Activated CD4-positive, alpha-beta T cell treated with anti-CD3 and anti-CD28 coated beads, Interleukin-2, amount 10 ng/mL, durations not matched to agents 7 days and 5 days (primary cell): ENCODE measurements at regions not wholly inside any gene's neighbourhood (a gene's known extent, or its start where the extent isn't known, plus 50 kb on each side); places are given as distances from the start of the nearest gene placed in this dataset.
"Not testable (repeated sequence)": the region's sequence is repeated elsewhere in the genome, so short reads cannot be mapped to it uniquely, and the experiment has no call there.

Experiments used
- CTCF ChIA-PET: fragments of 350-600 bp; sonication (Branson Sonifier 250); formaldehyde crosslinking; loops from one replicate; lab custom pipeline; 2021; ENCODE audit warnings: antibody characterized with exemption; lab: Charles Lee
- POLR2A ChIA-PET: fragments of 350-600 bp; sonication (Branson Sonifier 250); formaldehyde crosslinking; loops from one replicate; lab custom pipeline; 2021; ENCODE audit warnings: antibody characterized with exemption; lab: Charles Lee
- DNase-seq: peaks from one replicate; pipeline ENCODE4 v3.0.0-alpha.2; 2020
- H3K27ac Mint-ChIP-seq: one replicate; pipeline ENCODE4 v1.8.0; 2021; ENCODE audit warnings: mild to moderate bottlenecking, moderate library complexity, mixed read lengths
- H3K27me3 Mint-ChIP-seq: one replicate; pipeline ENCODE4 v1.8.0; 2021; ENCODE audit warnings: mixed read lengths
- H3K36me3 Mint-ChIP-seq: one replicate; pipeline ENCODE4 v1.8.0; 2021; ENCODE audit warnings: low read depth, mixed read lengths
- H3K4me1 Mint-ChIP-seq: one replicate; pipeline ENCODE4 v1.8.0; 2021; ENCODE audit warnings: mixed read lengths
- H3K4me3 Mint-ChIP-seq: one replicate; pipeline ENCODE4 v1.8.0; 2021; ENCODE audit warnings: mild to moderate bottlenecking, moderate library complexity, mixed read lengths
- H3K9me3 Mint-ChIP-seq: one replicate; pipeline ENCODE4 v1.8.0; 2021; ENCODE audit warnings: mixed read lengths

- H3K9me3 Mint-ChIP-seq = not testable (repeated sequence)
Observed at GRCh38 chr5:121106721-121107690, 642.9 kb downstream of the PRR16 start.

DNA sequence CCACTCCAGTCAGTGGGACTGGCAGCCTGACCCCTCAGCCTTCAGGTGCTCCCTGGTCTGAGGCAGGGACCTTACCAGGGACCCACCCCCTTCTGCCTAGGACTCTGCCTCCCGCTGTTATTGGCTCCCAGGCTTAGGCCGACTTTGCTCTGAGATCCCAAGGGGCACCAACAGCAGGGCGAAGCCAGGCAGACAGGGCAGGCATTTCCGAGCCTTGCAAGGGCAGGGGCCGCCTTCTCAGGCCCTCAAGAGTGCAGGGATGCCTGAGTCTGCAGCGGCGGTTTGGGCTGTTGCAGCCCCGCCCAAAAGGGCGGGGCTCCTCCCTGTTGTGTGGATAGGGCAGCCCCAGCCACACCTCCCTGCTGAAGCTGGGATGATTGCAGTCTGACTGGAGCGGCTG, 644.6 kb downstream of the PRR16 start:
- CTCF ChIA-PET = no interaction called here
- no peak overlapping the region for H3K27ac Mint-ChIP-seq
- POLR2A ChIA-PET = no interaction called here

More at GRCh38 chr5:121106721-121107690, 642.9 kb downstream of the PRR16 start:
- H3K27me3 Mint-ChIP-seq, H3K36me3 Mint-ChIP-seq, H3K4me1 Mint-ChIP-seq, H3K27ac Mint-ChIP-seq, CTCF ChIA-PET, POLR2A ChIA-PET, H3K4me3 Mint-ChIP-seq, DNase-seq: not testable (repeated sequence)

DNA sequence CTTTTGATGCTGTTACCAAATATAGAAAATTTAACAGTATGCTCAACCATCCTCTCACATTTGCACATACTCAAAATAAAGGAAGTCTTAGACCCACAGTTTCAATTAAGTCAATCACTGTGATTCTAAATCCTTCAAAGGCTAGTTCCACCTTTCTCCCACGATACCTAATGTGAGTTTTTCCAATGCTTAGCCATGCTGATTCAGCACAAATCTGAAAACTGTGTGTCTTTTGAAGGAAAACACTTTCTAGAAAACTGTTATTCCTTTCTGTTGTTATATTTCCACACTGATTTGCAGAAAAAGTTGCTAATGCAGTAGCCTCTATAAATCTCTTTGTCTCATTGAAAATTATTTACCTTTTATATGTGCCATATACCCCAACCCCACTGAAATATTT, 645.7 kb downstream of the PRR16 start:
- ChIA-PET CTCF (no interaction called here), POLR2A (no interaction called here)
- Mint-ChIP-seq H3K36me3 (no peaks in the 10 kb centered on the region), H3K27ac (no peak overlapping the region), H3K4me3 (no peak overlapping the region), H3K4me1 (no peaks in the 10 kb centered on the region), H3K27me3 (no peaks in the 10 kb centered on the region), H3K9me3 (peaks cover 4% of the 10 kb centered on the region)
- DNase-seq = no peak

More for the DNA sequence above, 644.6 kb downstream of the PRR16 start:
- no peaks in the 10 kb centered on the region for H3K36me3 Mint-ChIP-seq
- H3K9me3 Mint-ChIP-seq = peaks cover 4% of the 10 kb centered on the region
- H3K27me3 Mint-ChIP-seq = no peaks in the 10 kb centered on the region
- H3K4me1 Mint-ChIP-seq = no peaks in the 10 kb centered on the region
- DNase-seq = no peak
- no peak overlapping the region for H3K4me3 Mint-ChIP-seq

DNA sequence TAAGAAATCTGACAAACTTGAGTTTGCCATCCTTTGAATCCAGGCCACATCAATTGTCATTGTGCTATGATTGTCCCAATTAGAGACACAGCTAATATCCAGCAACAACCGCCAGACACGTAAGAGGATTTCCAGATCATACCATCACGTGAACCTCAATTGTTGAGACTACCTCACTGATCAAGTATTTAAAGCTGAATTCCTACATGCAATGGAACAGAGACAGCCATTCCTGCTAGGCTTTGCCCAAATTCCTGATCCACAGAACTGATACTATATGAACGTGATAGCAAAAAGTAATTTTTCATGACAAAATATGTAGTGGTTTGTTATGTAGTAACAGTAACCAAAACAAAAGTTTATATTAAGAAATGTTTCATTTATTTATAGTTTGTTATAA, 657.7 kb downstream of the PRR16 start:
- H3K9me3 Mint-ChIP-seq = no peaks in the 10 kb centered on the region

GRCh38 chr5:121138495-121138907, 674.4 kb downstream of the PRR16 start:
- H3K27ac Mint-ChIP-seq = no peak overlapping the region
- H3K36me3 Mint-ChIP-seq = no peaks in the 10 kb centered on the region
- H3K4me1 Mint-ChIP-seq = no peaks in the 10 kb centered on the region
- H3K4me3 Mint-ChIP-seq = no peak overlapping the region
- peaks cover 7% of the 10 kb centered on the region for H3K9me3 Mint-ChIP-seq
- DNase-seq = no peak
- POLR2A ChIA-PET = no interaction called here
- no peaks in the 10 kb centered on the region for H3K27me3 Mint-ChIP-seq
- CTCF ChIA-PET = no interaction called here

More for the DNA sequence above, 657.7 kb downstream of the PRR16 start:
- POLR2A ChIA-PET = no interaction called here
- DNase-seq = no peak
- H3K36me3 Mint-ChIP-seq = no peaks in the 10 kb centered on the region
- CTCF ChIA-PET = no interaction called here
- H3K27ac Mint-ChIP-seq = no peak overlapping the region
- H3K27me3 Mint-ChIP-seq = no peaks in the 10 kb centered on the region
- H3K4me1 Mint-ChIP-seq = no peaks in the 10 kb centered on the region
- no peak overlapping the region for H3K4me3 Mint-ChIP-seq

GRCh38 chr5:121138952-121139351, 674.9 kb downstream of the PRR16 start:
- Mint-ChIP-seq H3K27me3 (no peaks in the 10 kb centered on the region), H3K9me3 (peaks cover 7% of the 10 kb centered on the region), H3K4me3 (no peak overlapping the region), H3K27ac (no peak overlapping the region), H3K4me1 (no peaks in the 10 kb centered on the region), H3K36me3 (no peaks in the 10 kb centered on the region)
- ChIA-PET POLR2A (no interaction called here), CTCF (no interaction called here)
- no peak for DNase-seq

DNA sequence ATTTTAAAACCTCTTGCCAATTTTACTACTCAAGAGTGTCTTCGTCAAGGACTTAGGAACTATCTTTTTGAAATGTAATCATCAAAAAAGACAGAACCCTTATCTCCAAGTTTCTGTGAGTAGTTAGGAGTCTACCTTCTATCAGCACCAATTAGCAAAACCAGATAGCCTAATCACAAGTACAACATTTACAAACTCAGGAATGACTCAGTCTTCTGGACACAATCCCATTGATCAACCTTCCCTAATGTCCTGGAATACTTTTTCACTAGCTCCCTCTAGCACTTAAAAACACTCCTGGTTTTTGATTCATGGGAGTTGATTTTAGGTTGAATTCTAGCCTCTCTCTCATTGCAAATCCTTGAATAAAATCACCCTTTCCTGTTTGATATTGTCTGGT, 680.7 kb downstream of the PRR16 start:
- Mint-ChIP-seq H3K36me3 (no peaks in the 10 kb centered on the region), H3K27me3 (no peaks in the 10 kb centered on the region)
- CTCF ChIA-PET = no interaction called here

GRCh38 chr5:121151534-121151933, 687.4 kb downstream of the PRR16 start:
- Mint-ChIP-seq H3K27ac (no peak overlapping the region), H3K4me1 (no peaks in the 10 kb centered on the region), H3K27me3 (no peaks in the 10 kb centered on the region), H3K4me3 (no peak overlapping the region), H3K36me3 (no peaks in the 10 kb centered on the region), H3K9me3 (no peaks in the 10 kb centered on the region)
- CTCF ChIA-PET = no interaction called here
- POLR2A ChIA-PET = no interaction called here
- no peak for DNase-seq

More for the DNA sequence above, 680.7 kb downstream of the PRR16 start:
- no peak overlapping the region for H3K27ac Mint-ChIP-seq
- DNase-seq = no peak
- no peak overlapping the region for H3K4me3 Mint-ChIP-seq
- POLR2A ChIA-PET = no interaction called here
- peaks cover 6% of the 10 kb centered on the region for H3K9me3 Mint-ChIP-seq
- no peaks in the 10 kb centered on the region for H3K4me1 Mint-ChIP-seq

- no peaks in the 10 kb centered on the region for H3K27me3 Mint-ChIP-seq
- DNase-seq = no peak
- ChIA-PET POLR2A (no interaction called here), CTCF (no interaction called here)
- H3K27ac Mint-ChIP-seq = no peak overlapping the region
- no peaks in the 10 kb centered on the region for H3K9me3 Mint-ChIP-seq
- H3K4me1 Mint-ChIP-seq = no peaks in the 10 kb centered on the region
- no peaks in the 10 kb centered on the region for H3K36me3 Mint-ChIP-seq
- no peak overlapping the region for H3K4me3 Mint-ChIP-seq
Observed at GRCh38 chr5:121152411-121152810, 688.3 kb downstream of the PRR16 start.

DNA sequence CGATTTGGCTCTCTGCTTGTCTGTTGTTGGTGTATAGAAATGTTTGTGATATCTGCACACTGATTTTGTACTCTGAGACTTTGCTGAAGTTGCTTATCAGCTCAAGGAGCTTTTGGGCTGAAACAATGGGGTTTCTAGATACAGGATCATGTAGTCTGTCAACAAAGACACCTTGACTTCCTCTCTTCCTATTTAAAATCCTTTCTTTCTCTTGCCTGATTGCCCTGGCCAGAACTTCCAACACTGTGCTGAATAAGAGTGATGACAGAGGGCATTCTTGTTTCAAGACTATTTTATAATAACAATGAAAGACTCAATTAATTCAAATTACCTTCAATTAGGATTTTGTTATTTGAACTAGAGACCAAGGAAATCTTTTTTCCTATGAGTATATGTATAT, 692.5 kb downstream of the PRR16 start:
- H3K27me3 Mint-ChIP-seq = no peaks in the 10 kb centered on the region
- H3K9me3 Mint-ChIP-seq = no peaks in the 10 kb centered on the region
- no peaks in the 10 kb centered on the region for H3K36me3 Mint-ChIP-seq
- DNase-seq = no peak
- H3K4me1 Mint-ChIP-seq = no peaks in the 10 kb centered on the region
- ChIA-PET CTCF (no interaction called here), POLR2A (no interaction called here)
- no peak overlapping the region for H3K27ac Mint-ChIP-seq
- no peak overlapping the region for H3K4me3 Mint-ChIP-seq

- Mint-ChIP-seq H3K36me3 (no peaks in the 10 kb centered on the region), H3K27me3 (no peaks in the 10 kb centered on the region), H3K4me3 (no peak overlapping the region), H3K27ac (no peak overlapping the region), H3K4me1 (no peaks in the 10 kb centered on the region), H3K9me3 (no peaks in the 10 kb centered on the region)
- CTCF ChIA-PET = no interaction called here
- no peak for DNase-seq
- POLR2A ChIA-PET = no interaction called here
Observed at GRCh38 chr5:121158451-121158850, 693.2 kb upstream of the FTMT start.

DNA sequence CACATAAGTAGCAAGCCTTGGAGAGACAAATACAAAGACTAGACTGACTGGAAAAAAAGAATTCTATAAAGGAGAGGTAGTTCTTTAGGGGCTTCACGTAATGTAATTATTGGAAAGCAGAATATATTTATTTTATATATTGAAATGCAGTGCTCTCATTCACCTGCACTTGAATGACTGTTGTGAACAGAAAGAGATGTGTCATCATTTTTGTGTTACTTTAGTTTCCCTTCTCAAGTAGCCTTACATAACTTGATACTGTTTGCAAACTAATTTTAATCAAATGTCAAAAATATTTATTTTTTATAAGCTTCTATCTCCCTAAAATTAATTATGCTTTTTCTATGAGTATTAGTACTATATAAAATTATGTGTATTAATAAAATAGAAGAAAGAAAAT, 691.1 kb upstream of the FTMT start:
- Mint-ChIP-seq H3K4me1 (no peaks in the 10 kb centered on the region), H3K27ac (no peak overlapping the region), H3K4me3 (no peak overlapping the region), H3K9me3 (no peaks in the 10 kb centered on the region), H3K27me3 (no peaks in the 10 kb centered on the region), H3K36me3 (no peaks in the 10 kb centered on the region)
- ChIA-PET POLR2A (no interaction called here), CTCF (no interaction called here)
- no peak for DNase-seq

GRCh38 chr5:121164632-121165031, 687.0 kb upstream of the FTMT start:
- H3K27ac Mint-ChIP-seq = no peak overlapping the region
- no peaks in the 10 kb centered on the region for H3K27me3 Mint-ChIP-seq
- H3K36me3 Mint-ChIP-seq = no peaks in the 10 kb centered on the region
- DNase-seq = no peak
- ChIA-PET CTCF (no interaction called here), POLR2A (no interaction called here)
- H3K4me3 Mint-ChIP-seq = no peak overlapping the region
- H3K9me3 Mint-ChIP-seq = no peaks in the 10 kb centered on the region
- H3K4me1 Mint-ChIP-seq = no peaks in the 10 kb centered on the region

DNA sequence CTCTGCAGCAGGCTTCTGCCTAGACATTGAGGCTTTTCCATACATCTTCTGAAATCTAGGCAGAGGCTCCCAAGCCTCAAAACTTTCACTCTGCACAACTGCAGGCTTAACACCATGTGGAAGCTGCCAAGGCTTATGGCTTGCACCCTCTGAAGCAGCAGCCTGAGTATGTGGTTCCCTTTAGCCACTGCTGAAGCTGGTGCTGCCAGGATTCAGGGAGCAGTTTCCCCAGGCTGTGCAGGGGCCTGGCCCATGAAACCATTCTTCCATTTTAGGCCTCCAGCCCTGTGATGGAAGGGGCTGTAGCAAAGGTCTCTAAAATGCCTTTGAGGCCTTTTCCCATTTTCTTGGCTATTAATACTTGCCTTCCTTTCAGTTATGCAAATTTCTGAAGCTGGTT, 680.3 kb upstream of the FTMT start:
- H3K4me3 Mint-ChIP-seq = no peak overlapping the region
- H3K9me3 Mint-ChIP-seq = peaks cover 2% of the 10 kb centered on the region
- POLR2A ChIA-PET = no interaction called here
- CTCF ChIA-PET = no interaction called here
- H3K36me3 Mint-ChIP-seq = no peaks in the 10 kb centered on the region
- no peaks in the 10 kb centered on the region for H3K27me3 Mint-ChIP-seq
- no peaks in the 10 kb centered on the region for H3K4me1 Mint-ChIP-seq
- no peak overlapping the region for H3K27ac Mint-ChIP-seq
- no peak for DNase-seq
